ENCODE measurements at regions not wholly inside any gene's neighbourhood (a gene's known extent, or its start where the extent isn't known, plus 50 kb on each side); places are given as distances from the start of the nearest gene placed in this dataset.
"Not testable (repeated sequence)": the region's sequence is repeated elsewhere in the genome, so short reads cannot be mapped to it uniquely, and the experiment has no call there.

GRCh38 chr4:118630897-118631296 is 54.3 kb upstream of the METTL14 start:
- TF ChIP-seq, protein P1, sequence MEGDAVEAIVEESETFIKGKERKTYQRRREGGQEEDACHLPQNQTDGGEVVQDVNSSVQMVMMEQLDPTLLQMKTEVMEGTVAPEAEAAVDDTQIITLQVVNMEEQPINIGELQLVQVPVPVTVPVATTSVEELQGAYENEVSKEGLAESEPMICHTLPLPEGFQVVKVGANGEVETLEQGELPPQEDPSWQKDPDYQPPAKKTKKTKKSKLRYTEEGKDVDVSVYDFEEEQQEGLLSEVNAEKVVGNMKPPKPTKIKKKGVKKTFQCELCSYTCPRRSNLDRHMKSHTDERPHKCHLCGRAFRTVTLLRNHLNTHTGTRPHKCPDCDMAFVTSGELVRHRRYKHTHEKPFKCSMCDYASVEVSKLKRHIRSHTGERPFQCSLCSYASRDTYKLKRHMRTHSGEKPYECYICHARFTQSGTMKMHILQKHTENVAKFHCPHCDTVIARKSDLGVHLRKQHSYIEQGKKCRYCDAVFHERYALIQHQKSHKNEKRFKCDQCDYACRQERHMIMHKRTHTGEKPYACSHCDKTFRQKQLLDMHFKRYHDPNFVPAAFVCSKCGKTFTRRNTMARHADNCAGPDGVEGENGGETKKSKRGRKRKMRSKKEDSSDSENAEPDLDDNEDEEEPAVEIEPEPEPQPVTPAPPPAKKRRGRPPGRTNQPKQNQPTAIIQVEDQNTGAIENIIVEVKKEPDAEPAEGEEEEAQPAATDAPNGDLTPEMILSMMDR (IDR thresholded peaks at IDR 0.05) = not testable (repeated sequence)
- TF ChIP-seq POLR2A (IDR thresholded peaks at IDR 0.05) = not testable (repeated sequence)
